ENCODE measurements at regions not wholly inside any gene's neighbourhood (a gene's known extent, or its start where the extent isn't known, plus 50 kb on each side); places are given as distances from the start of the nearest gene placed in this dataset.

GRCh38 chr2:155980941-155981560, 351.5 kb downstream of the NR4A2 start:
- TF ChIP-seq CTCF (IDR thresholded peaks at IDR 0.05) (no peak), CREB1 (CRISPR knock-in tag; IDR thresholded peaks at IDR 0.05) (no peak), ZBTB43 (CRISPR knock-in tag; IDR thresholded peaks at IDR 0.05) (no peak), HMGA2 (CRISPR knock-in tag; IDR thresholded peaks at IDR 0.05) (no peak), ZNF121 (CRISPR knock-in tag; IDR thresholded peaks at IDR 0.05) (no peak), MAX (CRISPR knock-in tag; IDR thresholded peaks at IDR 0.05) (no peak), SMAD3 (CRISPR knock-in tag; IDR thresholded peaks at IDR 0.05; ENCODE audit: borderline replicate concordance) (no peak), ATF3 (CRISPR knock-in tag; conservative IDR thresholded peaks at IDR 0.05) (no peak), ESRRA (CRISPR knock-in tag; IDR thresholded peaks at IDR 0.05; ENCODE audit: borderline replicate concordance) (no peak), OVOL2 (CRISPR knock-in tag; IDR thresholded peaks at IDR 0.05; ENCODE audit: borderline replicate concordance) (no peak), E2F4 (CRISPR knock-in tag; IDR thresholded peaks at IDR 0.05; ENCODE audit: borderline replicate concordance, low read depth) (no peak), ZNF232 (CRISPR knock-in tag; IDR thresholded peaks at IDR 0.05) (no peak)
